GM12801 (cell line): ENCODE measurements at regions not wholly inside any gene's neighbourhood (a gene's known extent, or its start where the extent isn't known, plus 50 kb on each side); places are given as distances from the start of the nearest gene placed in this dataset.

Experiments used
- TF ChIP-seq, protein P1 (sequence below): IDR thresholded peaks from one replicate; pipeline ENCODE4 v1.5.1; 2011; ENCODE audit warnings: control low read depth; ENCODE audit not compliant: insufficient read length; ENCODE audit errors: extremely low read depth

DNA sequence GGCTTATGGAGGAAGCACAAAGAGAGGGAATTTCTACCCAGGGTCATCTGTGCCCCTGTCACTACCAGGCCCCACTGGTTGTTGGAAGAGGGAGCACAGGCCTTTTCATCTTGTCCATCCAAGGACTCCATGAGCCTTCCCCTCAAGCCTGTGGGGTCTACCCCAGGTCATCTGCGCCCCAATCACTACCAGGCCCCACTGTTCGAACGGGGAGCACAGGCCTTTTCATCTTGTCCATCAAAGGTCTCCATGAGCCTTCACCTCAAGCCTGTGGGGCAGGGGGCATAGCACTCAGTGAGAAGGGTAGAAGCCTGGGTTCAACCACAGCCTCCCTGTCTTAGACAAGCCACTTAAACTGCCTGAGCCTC lies 101.5 kb upstream of the CDH5 start:
- TF ChIP-seq, protein P1, sequence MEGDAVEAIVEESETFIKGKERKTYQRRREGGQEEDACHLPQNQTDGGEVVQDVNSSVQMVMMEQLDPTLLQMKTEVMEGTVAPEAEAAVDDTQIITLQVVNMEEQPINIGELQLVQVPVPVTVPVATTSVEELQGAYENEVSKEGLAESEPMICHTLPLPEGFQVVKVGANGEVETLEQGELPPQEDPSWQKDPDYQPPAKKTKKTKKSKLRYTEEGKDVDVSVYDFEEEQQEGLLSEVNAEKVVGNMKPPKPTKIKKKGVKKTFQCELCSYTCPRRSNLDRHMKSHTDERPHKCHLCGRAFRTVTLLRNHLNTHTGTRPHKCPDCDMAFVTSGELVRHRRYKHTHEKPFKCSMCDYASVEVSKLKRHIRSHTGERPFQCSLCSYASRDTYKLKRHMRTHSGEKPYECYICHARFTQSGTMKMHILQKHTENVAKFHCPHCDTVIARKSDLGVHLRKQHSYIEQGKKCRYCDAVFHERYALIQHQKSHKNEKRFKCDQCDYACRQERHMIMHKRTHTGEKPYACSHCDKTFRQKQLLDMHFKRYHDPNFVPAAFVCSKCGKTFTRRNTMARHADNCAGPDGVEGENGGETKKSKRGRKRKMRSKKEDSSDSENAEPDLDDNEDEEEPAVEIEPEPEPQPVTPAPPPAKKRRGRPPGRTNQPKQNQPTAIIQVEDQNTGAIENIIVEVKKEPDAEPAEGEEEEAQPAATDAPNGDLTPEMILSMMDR, result no peak

DNA sequence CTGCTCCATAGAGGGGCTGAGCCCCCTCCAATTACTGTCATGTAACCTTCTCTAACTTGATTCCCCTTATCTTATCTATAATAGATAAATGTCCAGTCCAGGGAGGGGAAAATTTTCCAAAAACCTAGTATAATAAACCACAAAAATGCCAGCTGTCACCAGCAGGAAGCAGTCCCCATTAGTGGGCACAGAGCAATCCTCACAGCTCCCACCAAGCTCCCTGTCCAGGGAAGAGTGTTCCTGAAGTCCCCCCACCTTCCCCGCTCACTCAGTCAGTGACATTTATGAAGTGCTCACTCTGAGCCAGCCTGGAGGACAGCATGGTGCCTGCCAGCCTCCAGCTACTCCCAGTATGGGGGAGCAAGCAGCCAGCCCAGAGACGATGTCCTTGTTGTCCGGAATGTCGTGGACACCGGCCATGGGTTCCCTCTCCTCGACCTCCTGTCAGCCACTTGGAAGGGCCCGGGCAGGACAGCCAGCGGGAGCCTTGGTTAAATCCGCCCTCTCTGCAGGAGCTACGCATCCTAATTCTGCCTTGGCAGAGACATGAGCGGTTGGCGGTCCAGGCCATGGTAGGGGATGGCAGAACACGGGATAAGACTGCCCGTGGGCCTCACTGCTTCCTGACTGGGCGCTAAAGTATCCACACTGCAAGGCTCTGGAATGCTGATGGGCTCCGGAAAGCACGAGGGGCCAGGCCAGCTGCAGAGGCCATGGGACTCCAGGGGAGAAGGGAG lies 102.0 kb upstream of the CDH5 start:
- TF ChIP-seq, protein P1, result no peak

DNA sequence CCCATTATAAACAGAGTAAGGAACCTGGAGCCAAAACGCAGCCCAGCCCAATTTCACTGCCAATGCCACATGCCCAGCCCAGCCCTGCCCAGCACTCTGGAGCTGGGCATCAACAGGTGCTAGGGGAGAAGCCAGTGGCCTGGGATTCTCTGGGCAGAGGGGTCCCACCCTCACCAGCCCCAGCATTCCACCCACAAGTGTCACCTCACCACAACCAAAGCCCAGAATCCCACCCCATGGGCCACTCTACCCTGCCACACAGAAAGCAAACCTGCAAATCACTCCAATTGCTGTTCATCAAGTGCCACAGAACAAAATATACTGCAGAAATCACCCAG lies 102.5 kb upstream of the CDH5 start:
- TF ChIP-seq, protein P1, result no peak

DNA sequence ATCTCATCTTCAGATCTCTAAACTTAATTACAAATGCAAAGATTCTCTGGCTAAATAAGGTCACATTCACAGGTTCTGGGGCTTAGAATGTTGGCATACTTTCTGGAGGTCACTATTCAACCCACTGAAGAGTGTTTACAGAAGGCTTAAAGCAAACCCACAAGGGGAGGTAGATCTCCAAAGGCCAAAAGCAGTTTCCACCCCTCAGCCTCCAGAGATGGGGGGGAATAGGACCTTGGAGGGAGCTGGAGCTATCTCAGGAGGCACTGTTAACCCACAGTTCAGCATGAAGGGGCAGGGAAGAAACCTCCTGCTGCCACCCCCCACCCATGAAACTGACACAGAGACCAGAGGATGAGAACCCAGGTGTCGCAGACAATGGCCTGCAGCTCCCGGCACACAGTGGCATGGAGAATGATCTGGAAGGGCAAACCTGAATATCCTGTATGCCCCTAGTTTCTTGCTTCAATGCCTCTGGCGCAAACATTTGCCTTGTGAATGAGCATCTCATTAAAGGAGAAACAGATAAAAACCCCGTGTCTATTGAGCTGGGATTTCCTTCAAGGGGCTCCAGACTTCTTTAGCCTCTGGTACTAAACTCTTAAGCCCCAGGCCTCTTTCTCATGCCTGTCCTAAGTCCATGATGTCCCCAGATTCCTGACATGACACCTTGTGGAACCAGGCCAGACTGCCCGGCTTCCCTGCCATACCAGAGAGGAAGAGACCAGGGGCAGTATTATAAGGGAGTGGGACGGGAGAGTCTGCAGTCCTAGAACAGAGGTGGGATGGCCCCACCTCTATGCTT lies 103.1 kb upstream of the CDH5 start:
- TF ChIP-seq, protein P1, result no peak

DNA sequence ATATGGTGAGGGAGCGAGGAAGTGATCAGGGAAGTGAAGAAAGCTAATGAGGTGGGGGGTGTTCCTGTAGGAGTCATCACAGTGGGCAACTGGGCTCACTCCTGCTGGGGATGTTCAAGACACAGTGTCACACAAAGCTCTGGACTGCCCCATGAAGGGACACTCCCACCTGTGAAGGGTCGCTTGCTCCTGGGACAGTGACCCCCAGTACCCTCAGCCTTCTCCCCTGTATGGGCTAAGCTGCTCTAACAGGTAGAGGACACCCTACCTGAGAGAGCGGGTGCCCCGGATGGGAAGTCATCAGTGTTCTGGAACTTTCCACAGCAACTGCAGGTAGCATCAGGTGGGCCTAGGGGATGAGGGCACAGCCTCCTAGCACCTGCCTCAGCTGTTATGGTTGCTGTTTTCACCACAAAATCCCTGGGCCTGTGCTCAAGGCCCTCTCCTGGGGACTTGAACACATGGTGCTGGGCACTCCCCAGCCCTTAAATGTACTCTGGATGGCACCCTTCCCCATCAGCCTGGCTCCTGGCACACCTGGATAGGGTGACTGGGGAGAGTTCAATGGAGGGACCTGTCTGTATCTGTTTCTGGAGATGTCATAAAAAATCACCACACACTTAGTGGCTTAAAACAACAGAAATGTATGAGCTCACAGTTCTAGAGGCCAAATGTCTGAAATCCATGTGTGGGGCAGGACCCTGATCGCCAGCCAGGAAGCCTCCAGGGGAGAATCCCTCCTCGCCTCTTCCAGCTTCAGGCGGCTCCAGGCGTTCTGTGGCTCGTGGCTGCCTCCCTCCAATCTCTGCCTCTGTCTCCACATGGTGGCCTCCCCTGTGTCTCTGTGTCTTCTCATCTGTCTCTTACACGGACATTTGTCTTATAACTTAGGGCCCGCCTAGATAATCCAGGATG lies 104.0 kb upstream of the CDH5 start:
- TF ChIP-seq, protein P1, result no peak

DNA sequence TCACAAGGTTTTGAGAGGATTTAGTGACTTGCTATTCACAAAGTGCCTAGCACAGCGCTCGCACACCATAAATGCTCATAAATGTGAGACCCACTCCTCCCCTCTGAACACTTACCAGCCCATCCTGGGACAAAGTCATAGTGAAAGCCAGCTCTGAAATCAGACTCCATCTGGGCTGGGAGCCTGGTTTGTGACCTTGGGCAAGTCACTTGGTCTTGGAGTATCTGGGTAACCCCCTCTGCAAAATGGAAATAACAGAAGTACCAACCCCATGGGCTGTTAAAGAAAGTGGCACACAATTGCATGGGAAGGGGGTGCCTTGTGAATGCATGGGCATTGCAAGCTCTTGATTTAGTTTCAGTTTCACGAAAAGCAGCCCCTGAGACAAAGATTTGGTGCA lies 104.7 kb upstream of the CDH5 start:
- TF ChIP-seq, protein P1, result no peak
